WTC11 (cell line): ENCODE measurements at regions not wholly inside any gene's neighbourhood (a gene's known extent, or its start where the extent isn't known, plus 50 kb on each side); places are given as distances from the start of the nearest gene placed in this dataset.

Experiments used
- CBFB ChIP-seq: sonication (generic); formaldehyde crosslinking; IDR thresholded peaks from 2 replicates; pipeline ENCODE4 v1.8.1; 2022; ENCODE audit warnings: mild to moderate bottlenecking, low read depth, missing genetic modification reagents
- CTCF ChIP-seq: fragments of 200-600 bp; IDR thresholded peaks from 2 replicates; pipeline ENCODE4 v1.8.0; 2022; ENCODE audit warnings: antibody characterized with exemption
- MAX ChIP-seq: sonication (generic); formaldehyde crosslinking; IDR thresholded peaks from 2 replicates; pipeline ENCODE4 v1.8.0; 2022; ENCODE audit warnings: mild to moderate bottlenecking, missing genetic modification reagents
- MYBL2 ChIP-seq: sonication (generic); formaldehyde crosslinking; IDR thresholded peaks from 2 replicates; pipeline ENCODE4 v1.8.1; 2023; ENCODE audit warnings: mild to moderate bottlenecking, moderate library complexity, missing genetic modification reagents
- SP1 ChIP-seq: sonication (generic); formaldehyde crosslinking; conservative IDR thresholded peaks from 2 replicates; pipeline ENCODE4 v1.8.1; 2022; ENCODE audit warnings: missing genetic modification reagents
- TP53 ChIP-seq: sonication (generic); formaldehyde crosslinking; IDR thresholded peaks from 2 replicates; pipeline ENCODE4 v1.8.1; 2023; ENCODE audit warnings: mild to moderate bottlenecking, missing genetic modification reagents
- USF2 ChIP-seq: sonication (generic); formaldehyde crosslinking; IDR thresholded peaks from 2 replicates; pipeline ENCODE4 v1.8.1; 2023; ENCODE audit warnings: mild to moderate bottlenecking, missing genetic modification reagents, moderate library complexity
- ZBTB21 ChIP-seq: sonication (generic); formaldehyde crosslinking; IDR thresholded peaks from 2 replicates; pipeline ENCODE4 v1.8.1; 2023; ENCODE audit warnings: mild to moderate bottlenecking, missing genetic modification reagents, borderline replicate concordance
- ZNF232 ChIP-seq: sonication (generic); formaldehyde crosslinking; IDR thresholded peaks from 2 replicates; pipeline ENCODE4 v1.8.0; 2022; ENCODE audit warnings: mild to moderate bottlenecking, missing genetic modification reagents

GRCh38 chr9:79107911-79108676 lies 463.7 kb upstream of the TLE4 start:
- TF ChIP-seq ZBTB21 (CRISPR knock-in tag) (no peak), CTCF (no peak), MAX (no peak), SP1 (no peak), ZNF232 (CRISPR knock-in tag) (no peak), USF2 (no peak), MYBL2 (CRISPR knock-in tag) (no peak), CBFB (CRISPR knock-in tag) (no peak), TP53 (CRISPR knock-in tag) (no peak)
